ENCODE measurements at regions not wholly inside any gene's neighbourhood (a gene's known extent, or its start where the extent isn't known, plus 50 kb on each side); places are given as distances from the start of the nearest gene placed in this dataset.

DNA sequence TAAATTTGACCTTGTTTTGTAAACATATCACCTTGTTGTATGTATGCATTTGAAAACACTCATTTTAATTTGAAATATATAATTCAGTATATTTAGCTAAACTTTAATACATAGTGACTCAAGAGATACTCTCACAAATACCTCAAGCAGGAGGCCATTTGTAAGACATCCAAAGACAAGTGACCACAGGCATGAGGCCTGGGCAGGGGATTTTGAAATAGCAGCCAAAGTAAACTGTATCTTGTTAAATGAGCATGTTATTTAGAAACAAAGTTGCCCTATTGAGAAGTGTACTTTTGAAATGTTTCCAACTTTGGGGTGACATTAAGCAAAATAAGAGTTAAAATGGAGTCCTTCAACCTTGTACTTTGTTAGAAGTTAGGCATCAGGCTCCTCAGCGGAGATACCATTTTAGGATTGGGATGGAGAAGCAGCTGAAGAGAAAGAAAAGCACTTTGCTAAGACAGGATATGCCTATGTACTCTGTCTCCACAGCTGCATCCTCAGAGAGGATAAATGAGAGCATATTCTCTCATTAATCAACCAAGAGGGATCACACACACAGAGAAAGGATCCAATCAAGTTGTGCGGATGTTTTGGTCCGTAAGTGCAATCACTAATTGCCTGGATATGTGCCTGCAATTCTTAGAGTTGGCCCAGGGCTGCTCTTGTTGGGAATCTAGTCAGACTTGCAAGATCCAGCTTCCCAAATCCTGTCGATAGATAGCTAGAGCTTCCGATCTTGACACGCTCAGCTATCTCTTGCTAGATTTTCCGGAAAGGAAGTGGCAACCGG, 157.5 kb upstream of the HAPLN1 start (continued):
- TF ChIP-seq, protein P1, sequence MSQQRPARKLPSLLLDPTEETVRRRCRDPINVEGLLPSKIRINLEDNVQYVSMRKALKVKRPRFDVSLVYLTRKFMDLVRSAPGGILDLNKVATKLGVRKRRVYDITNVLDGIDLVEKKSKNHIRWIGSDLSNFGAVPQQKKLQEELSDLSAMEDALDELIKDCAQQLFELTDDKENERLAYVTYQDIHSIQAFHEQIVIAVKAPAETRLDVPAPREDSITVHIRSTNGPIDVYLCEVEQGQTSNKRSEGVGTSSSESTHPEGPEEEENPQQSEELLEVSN (IDR thresholded peaks at IDR 0.05), result no peak
- TF ChIP-seq RNF2 (IDR thresholded peaks at IDR 0.05; ENCODE audit: borderline replicate concordance, low read depth, low read length, missing control alignments, poor library complexity, severe bottlenecking) (no peak), POLR2AphosphoS5 (IDR thresholded peaks at IDR 0.05; ENCODE audit: low read depth, low read length) (no peak), BACH1 (IDR thresholded peaks at IDR 0.05; ENCODE audit: low read length) (no peak)
